Tibial nerve (tissue), 3 donors: ENCODE measurements at regions not wholly inside any gene's neighbourhood (a gene's known extent, or its start where the extent isn't known, plus 50 kb on each side); places are given as distances from the start of the nearest gene placed in this dataset.

Source experiments
- POLR2A ChIP-seq, 2 donors: fragments of 450-650 bp; IDR thresholded peaks; one replicate each; pipeline ENCODE4 v1.6.1; 2017; ENCODE audit warnings: antibody characterized with exemption in 2 of 2, mild to moderate bottlenecking in 2 of 2, moderate library complexity in 2 of 2
- TF ChIP-seq, protein P1 (sequence below), 5 experiments: fragments of 200-600 bp in 3 of 5; fragments of 450-650 bp in 2 of 5; sonication (generic) in 3 of 5; IDR thresholded peaks; one replicate each; pipeline ENCODE4 v1.5.1; 2016 to 2019; ENCODE audit warnings: antibody characterized with exemption in 5 of 5, mild to moderate bottlenecking in 3 of 5, moderate library complexity in 2 of 5

GRCh38 chr7:69388452-69389137, 209.7 kb upstream of the AUTS2 start:
- TF ChIP-seq, protein P1, sequence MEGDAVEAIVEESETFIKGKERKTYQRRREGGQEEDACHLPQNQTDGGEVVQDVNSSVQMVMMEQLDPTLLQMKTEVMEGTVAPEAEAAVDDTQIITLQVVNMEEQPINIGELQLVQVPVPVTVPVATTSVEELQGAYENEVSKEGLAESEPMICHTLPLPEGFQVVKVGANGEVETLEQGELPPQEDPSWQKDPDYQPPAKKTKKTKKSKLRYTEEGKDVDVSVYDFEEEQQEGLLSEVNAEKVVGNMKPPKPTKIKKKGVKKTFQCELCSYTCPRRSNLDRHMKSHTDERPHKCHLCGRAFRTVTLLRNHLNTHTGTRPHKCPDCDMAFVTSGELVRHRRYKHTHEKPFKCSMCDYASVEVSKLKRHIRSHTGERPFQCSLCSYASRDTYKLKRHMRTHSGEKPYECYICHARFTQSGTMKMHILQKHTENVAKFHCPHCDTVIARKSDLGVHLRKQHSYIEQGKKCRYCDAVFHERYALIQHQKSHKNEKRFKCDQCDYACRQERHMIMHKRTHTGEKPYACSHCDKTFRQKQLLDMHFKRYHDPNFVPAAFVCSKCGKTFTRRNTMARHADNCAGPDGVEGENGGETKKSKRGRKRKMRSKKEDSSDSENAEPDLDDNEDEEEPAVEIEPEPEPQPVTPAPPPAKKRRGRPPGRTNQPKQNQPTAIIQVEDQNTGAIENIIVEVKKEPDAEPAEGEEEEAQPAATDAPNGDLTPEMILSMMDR (IDR thresholded peaks at IDR 0.05), result no peak
- no peak for TF ChIP-seq POLR2A (IDR thresholded peaks at IDR 0.05)
